ENCODE measurements at regions not wholly inside any gene's neighbourhood (a gene's known extent, or its start where the extent isn't known, plus 50 kb on each side); places are given as distances from the start of the nearest gene placed in this dataset.

DNA sequence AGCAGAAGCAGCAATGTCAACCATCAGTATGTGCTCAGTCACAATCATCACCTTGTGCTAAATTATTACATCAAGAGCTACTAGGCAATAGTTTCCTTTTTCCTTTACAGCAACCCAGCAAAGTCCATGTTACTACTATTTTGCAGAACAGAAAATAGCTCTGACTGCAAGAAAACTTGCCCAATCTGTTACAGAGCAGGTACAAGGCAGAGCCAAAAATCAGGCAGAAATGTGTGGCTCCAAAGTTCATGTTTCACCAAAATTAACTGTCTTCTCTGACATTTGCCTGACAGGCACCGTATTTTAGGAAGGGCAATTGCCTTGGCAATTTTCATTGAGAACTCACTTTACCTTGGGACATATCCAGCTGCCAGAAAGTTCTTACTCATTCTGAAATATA lies 177.6 kb upstream of the TMTC4 start:
- DNase-seq, result no peak

GRCh38 chr13:100848304-100848703 lies 173.7 kb upstream of the TMTC4 start:
- DNase-seq, result no peak

DNA sequence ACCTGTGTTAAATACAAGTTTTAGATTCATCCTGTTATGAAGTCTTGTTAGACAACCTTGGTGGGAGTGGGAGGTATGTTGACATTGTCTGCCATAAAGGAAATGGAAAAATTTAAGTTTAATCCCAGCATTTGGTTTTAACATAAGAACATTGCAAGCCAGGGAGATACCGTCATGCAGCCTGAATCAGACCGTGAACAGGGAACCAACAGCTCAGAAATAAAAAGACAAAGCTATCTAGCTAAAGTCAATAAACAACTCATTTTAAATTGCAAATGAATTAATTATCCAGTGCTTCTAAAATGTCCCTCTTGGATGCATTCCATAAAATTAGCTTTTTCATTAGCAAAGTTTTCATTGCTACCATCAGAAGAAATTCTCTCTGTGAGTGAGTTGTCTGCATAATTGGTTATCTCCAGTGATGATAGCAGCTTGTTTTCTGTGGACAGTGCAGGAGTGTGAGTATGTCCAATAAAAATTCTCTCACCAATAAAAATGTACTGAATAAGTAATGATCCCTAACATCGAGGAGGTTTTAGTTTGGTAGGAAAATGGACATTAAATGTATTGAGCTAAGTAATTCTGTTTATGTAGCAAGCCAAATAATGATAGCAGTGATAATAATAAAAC lies 170.6 kb upstream of the TMTC4 start:
- DNase-seq, result no peak

DNA sequence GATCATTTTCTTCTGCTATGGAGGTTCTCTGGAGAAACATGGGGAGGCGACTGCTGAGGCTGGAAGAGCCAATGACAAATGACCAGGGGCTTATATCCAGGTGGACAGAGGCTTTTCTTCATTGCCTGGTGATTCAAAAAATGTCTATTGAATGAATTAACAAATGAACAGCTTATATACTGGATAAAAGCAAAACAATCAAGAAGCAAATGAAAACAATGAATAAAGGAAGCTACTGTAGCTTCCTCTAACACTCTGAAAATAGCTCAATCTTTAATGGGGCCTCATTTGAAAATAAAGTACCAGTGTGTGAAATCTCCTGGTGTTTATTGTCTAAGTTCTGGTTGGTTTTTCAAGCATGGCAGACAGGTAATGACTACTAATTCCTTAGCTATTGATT lies 167.5 kb upstream of the TMTC4 start:
- DNase-seq, result no peak

- DNase-seq, result no peak
Observed at GRCh38 chr13:100838387-100838786, 163.8 kb upstream of the TMTC4 start.

DNA sequence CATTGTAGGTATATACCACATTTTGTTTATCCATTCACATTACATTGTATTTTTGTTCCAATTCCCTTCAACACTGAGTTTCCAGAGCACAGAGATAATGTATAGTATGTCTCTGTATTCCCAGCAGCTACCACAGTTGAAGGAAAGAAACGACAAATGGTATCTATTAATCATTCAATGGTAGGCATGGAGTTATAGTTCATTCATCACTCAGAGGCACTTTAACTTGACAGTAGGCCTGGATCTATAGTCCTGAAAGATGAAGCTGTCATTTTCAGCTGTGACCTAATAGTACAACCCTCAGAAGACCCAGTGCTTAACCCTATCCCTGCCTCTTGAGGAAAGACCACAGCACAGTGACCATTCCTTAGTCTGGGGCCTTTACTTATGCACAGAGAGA lies 163.0 kb upstream of the TMTC4 start:
- DNase-seq, result no peak

DNA sequence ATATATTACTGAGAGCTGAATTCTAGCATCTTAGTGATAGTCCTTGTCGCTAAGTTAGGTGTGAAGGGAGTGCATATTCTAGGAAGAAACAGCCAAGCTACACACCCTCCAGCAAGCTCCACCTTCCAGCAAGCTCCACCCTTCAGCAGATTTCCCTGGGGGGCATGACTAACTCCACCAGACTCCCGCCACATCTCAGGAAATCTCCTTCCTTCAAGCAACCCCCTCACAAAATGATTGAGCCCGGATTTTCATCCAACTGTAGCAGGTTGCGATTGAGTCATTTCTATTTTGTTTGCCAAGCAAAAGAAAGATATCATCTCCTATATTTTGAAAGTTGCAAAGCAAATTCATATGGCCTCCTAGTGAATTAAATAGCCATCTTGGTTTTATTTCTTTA lies 162.1 kb upstream of the TMTC4 start:
- DNase-seq, result no peak

DNA sequence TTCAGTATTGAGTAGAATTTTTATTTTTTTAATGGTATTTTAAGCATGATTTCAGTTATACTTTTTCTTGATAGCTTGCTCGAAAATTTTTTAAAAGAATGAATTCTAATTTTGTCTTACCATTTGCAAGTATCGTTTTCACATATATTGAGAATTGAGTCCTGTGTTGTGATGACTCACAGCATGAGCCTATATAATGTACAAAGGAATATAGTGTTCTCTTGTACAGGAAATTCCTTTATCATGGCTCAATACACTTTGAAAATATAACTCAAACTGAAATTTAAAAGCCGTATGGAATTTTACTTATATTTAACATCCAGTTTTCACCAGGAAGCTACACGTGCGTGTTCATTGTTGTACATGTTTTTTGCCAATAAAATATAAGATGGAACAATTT lies 161.1 kb upstream of the TMTC4 start:
- DNase-seq, result no peak

GRCh38 chr13:100833427-100833826 lies 158.8 kb upstream of the TMTC4 start:
- no peak for DNase-seq

GRCh38 chr13:100828226-100828625 lies 153.6 kb upstream of the TMTC4 start:
- DNase-seq, result no peak

- no peak for DNase-seq
Observed at GRCh38 chr13:100827489-100828176, 153.0 kb upstream of the TMTC4 start.

GRCh38 chr13:100826441-100826840 lies 151.8 kb upstream of the TMTC4 start:
- DNase-seq, result no peak

DNA sequence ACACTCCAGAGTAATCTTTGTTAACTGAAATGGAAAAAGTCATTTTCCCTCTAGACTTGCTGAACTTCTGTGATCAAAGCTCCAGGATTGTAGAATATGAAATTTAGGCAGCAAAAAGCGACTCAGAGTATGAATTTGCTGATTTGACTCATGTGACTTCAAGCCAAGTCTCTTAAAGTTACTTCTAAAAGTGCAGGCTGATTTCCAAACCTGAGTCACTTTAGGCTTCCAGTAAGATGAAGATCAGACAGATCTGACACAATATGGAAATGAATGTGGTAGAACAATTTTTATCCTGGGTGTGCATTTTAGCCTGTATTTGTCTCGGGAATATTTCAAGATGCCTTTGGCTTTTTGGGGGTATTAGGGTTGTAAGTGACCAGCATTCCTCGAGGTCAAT lies 151.0 kb upstream of the TMTC4 start:
- DNase-seq, result no peak

- no peak for DNase-seq
Observed at GRCh38 chr13:100824366-100824765, 149.8 kb upstream of the TMTC4 start.

DNA sequence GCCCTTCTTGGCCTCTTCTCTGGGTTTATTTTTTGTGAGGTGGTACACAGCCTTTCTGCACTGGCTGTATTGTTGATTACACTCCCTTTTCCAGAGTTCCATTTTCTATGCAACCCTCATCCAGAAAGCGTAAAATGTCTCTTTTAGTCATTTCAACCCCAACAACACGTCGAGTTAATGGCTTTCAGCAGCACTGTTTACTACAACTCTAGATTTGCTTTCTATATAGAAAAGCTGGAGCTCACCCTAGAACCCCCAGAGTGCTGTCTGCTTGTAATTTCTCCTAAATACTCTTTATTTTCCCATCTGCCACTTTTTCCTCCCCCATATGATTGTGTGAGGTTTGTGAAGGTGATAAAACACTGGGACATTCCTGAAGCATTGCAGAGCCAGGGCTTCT lies 148.9 kb upstream of the TMTC4 start:
- DNase-seq, result no peak

- no peak for DNase-seq
Observed at GRCh38 chr13:100822871-100823443, 148.4 kb upstream of the TMTC4 start.

DNA sequence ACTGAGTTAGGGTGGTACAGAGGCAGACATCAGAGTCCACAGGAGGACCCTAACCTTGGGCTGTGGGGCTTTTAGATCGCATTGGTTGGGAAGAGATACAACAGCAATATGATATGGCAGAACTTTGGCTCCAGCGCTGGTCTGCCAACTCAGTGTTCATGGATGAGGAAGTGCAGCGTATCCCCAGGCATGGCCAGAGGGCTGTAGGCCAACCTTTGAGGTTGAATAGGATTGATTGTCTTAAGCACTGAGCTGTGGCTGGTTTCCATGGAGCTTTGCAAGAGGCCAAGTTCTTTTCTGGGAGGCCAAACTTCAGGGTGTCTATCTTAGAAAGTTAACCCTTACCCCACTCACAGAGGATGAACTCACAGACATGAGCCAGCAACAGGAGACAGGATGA lies 144.1 kb upstream of the TMTC4 start:
- no peak for DNase-seq

DNA sequence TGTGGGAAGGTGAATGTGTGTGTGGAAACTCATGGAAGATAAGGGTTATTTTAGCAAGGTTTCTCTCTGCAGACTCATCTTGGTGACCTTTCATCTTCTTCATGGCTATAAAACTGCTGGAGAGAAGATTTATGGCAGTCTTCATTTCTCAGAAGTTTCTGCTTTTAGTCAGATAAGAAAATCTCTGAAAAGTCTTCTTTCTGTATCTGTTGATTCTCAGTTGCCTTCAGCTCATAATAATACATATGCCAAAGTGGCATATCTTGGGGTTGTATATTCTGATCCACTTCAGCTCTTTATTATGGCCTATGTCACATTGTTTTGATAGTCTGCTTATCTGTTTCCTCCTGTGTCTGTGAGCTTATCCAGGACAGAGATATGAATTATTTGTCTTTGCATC lies 143.3 kb upstream of the TMTC4 start:
- DNase-seq, result no peak

GRCh38 chr13:100815476-100816046 lies 141.0 kb upstream of the TMTC4 start:
- no peak for DNase-seq

DNA sequence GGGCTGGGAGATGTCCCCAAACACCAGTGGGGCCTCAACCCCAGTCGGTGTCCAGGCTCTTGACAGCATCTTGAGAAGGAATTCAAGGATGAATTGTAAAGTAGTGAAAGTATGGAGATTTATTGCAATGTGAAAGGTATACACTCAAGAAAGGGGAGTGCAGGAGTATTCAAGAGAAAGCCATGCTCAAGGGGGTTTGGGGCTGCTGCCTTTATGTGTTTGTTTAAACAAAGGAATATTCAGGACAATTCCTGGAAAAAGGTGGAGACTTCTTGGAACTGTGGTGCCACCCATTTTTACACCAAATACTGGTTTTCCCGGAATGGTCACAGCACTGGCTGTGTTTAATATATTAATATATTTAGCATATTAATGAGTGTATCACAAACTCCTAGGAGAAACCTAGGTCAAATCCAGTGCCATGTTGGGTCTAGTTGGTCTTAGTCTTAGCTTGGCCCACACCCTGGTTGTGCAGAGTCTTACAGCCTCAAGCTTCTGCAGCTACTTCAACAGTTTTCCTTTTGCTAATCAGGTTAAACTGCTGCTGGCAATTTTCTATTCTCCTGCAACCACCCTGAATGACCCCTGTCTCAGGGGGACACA lies 138.5 kb upstream of the TMTC4 start:
- DNase-seq, result no peak

DNA sequence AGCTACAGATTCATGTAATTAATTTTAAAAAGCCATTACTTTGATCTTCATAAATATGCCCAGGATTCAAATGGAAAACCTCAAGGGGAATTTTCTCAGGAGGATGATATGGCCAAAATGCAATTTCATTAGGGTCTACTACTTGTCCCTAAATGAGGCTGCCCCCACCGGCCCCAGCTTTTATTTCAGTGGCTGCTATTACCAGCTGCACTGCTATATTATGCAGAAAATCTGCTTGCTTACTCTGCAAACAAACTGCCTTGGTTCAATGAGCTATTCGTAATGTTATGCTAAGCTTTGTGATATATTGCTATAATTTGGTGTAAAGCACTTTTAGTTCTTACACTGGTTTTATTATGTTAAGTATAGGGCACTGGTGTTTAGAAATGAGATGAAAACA lies 137.3 kb upstream of the TMTC4 start:
- no peak for DNase-seq

GRCh38 chr13:100811024-100811865 lies 136.7 kb upstream of the TMTC4 start:
- DNase-seq, result no peak

DNA sequence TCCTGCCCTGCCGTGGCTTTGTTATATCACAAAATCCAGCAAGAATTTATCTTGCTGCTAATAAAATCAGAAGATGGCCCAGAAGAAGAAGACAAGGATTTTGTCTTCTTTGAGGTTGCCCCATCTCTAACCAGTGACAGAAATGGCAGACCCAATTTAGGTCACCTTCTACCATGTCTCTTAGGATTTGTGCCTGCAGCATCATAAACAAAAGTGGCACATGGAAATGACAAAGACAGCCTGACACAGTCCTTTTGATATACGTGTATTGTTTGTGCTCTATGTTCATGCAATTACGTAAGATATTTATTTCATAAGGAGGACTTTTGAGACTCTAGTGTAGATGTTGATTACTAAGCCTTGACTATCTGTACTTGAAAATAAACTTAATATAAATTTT lies 135.9 kb upstream of the TMTC4 start:
- no peak for DNase-seq

Data from NCI-H510A treated with DMSO at 0.1 percent for 48 hours (cell line).